GM13977 (cell line): ENCODE measurements at regions not wholly inside any gene's neighbourhood (a gene's known extent, or its start where the extent isn't known, plus 50 kb on each side); places are given as distances from the start of the nearest gene placed in this dataset.

Experiments used
- DNase-seq: peaks from one replicate; pipeline ENCODE4 v3.0.0; 2012; ENCODE audit warnings: low spot score
- CTCF ChIP-seq: IDR thresholded peaks from 2 replicates; pipeline ENCODE4 v1.5.1; 2012; ENCODE audit warnings: mild to moderate bottlenecking, control low read depth; ENCODE audit not compliant: insufficient read depth; ENCODE audit errors: extremely low read depth, missing control alignments
- in situ Hi-C: fragments of 300-500 bp; cut with MboI; formaldehyde crosslinking; loops from one replicate; pipeline ENCODE4 v1.12.0; 2022; ENCODE audit warnings: low sequenced_read_pairs, low pct_unique_long_range_greater_than_20kb, mixed read lengths, inconsistent platforms; ENCODE audit not compliant: unreplicated experiment

- in situ Hi-C loops, result no loop called here
- DNase-seq, result no peak
- no peak for TF ChIP-seq CTCF
These were observed 237.9 kb upstream of the CD180 start for GRCh38 chr5:67434466-67434865.

- no peak for DNase-seq
- no peak for TF ChIP-seq CTCF
- in situ Hi-C loops, result no loop called here
These were observed 236.0 kb upstream of the CD180 start for GRCh38 chr5:67432606-67433005.

GRCh38 chr5:67431191-67431590 lies 234.6 kb upstream of the CD180 start:
- no peak for DNase-seq
- TF ChIP-seq CTCF, result no peak
- in situ Hi-C loops, result no loop called here

- DNase-seq, result no peak
- in situ Hi-C loops, result no loop called here
- TF ChIP-seq CTCF, result no peak
These were observed 231.3 kb upstream of the CD180 start for GRCh38 chr5:67427850-67428298.

GRCh38 chr5:67426961-67427849 lies 230.6 kb upstream of the CD180 start:
- no peak for TF ChIP-seq CTCF
- no peak for DNase-seq
- in situ Hi-C loops, result no loop called here

GRCh38 chr5:67425514-67425913 lies 228.9 kb upstream of the CD180 start:
- TF ChIP-seq CTCF, result no peak
- in situ Hi-C loops, result no loop called here
- no peak for DNase-seq
